Ovary (tissue), 7 donors: ENCODE measurements at regions not wholly inside any gene's neighbourhood (a gene's known extent, or its start where the extent isn't known, plus 50 kb on each side); places are given as distances from the start of the nearest gene placed in this dataset.

ENCODE experiments used
- DNase-seq, 5 donors: peaks; one replicate each; pipeline ENCODE4 v3.0.0-alpha.2; 2019 to 2020
- H3K27ac ChIP-seq, 2 donors: fragments of 200-600 bp; one replicate each; pipeline versions ENCODE4 v1.5.1 to v1.8.0; 2019 to 2022
- H3K27me3 ChIP-seq: fragments of 200-600 bp; one replicate; pipeline ENCODE4 v1.8.0; 2022
- H3K36me3 ChIP-seq: fragments of 200-600 bp; sonication (generic); one replicate; pipeline ENCODE4 v1.5.1; 2019
- H3K4me1 ChIP-seq: one replicate; pipeline ENCODE4 v1.8.1; 2013; ENCODE audit warnings: mild to moderate bottlenecking, moderate library complexity; ENCODE audit not compliant: insufficient read depth
- H3K4me3 ChIP-seq: fragments of 200-600 bp; sonication (generic); one replicate; pipeline ENCODE4 v1.5.1; 2017
- H3K9me3 ChIP-seq, 2 donors: fragments of 200-600 bp in 1 of 2; sonication (generic) in 1 of 2; one replicate each; pipeline versions ENCODE4 v1.5.1 to v1.8.1; 2013 to 2019; ENCODE audit warnings: mild to moderate bottlenecking in 1 of 2, moderate library complexity in 1 of 2
- CTCF ChIP-seq, 3 donors: fragments of 450-650 bp in 2 of 3; fragments of 200-600 bp in 1 of 3; IDR thresholded peaks; one replicate each; pipeline versions ENCODE4 v1.5.1 to v1.8.0; 2016 to 2022; ENCODE audit warnings: antibody characterized with exemption in 3 of 3, mild to moderate bottlenecking in 1 of 3
- EP300 ChIP-seq: sonication (generic); formaldehyde crosslinking; IDR thresholded peaks from one replicate; pipeline ENCODE4 v1.6.1; 2017; ENCODE audit warnings: antibody characterized with exemption
- POLR2A ChIP-seq: fragments of 450-650 bp; IDR thresholded peaks from one replicate; pipeline ENCODE4 v1.6.1; 2017; ENCODE audit warnings: antibody characterized with exemption, mild to moderate bottlenecking, moderate library complexity
- WGBS, 3 donors: extraction: QIAGEN DNeasy Blood & Tissue Kit in 1 of 3; methylation state at CpG; one replicate each; pipeline versions ENCODE4 v1.1.5 to v1.1.7; 2013 to 2017; 5-methylcytosine and 5-hydroxymethylcytosine counted together
- intact Hi-C, 4 donors: fragments of 100-400 bp; cut with DNase I; formaldehyde crosslinking; loops; one replicate each; pipeline versions ENCODE4 v1.11.0 to v1.15.1; 2022 to 2023
- donor health status: DM: no; HTN: no; CAD: no; lungs with moderate emphysema.
- donor health status: DM: no; HTN: no; CAD: no.
- donor health status: Bipolar disorder and iron deficiency.
- donor health status: DM: no; HTN: no; CAD: no.
- donor health status: DM: yes; HTN: yes; CAD: no.

- intact Hi-C loops: no loop called here
- Histone ChIP-seq H3K4me1 (no peaks in the 10 kb centered on the region), H3K9me3 (no peaks in the 10 kb centered on the region), H3K4me3 (no peak overlapping the region), H3K36me3 (no peaks in the 10 kb centered on the region), H3K27ac (no peak overlapping the region), H3K27me3 (no peaks in the 10 kb centered on the region)
- DNase-seq: no peak
- WGBS, 3 donors: 64 to 70% (median 66%) methylated on average over 14 of the region's 14 CpGs
- TF ChIP-seq POLR2A (no peak), EP300 (no peak), CTCF (IDR thresholded peaks at IDR 0.05) (no peak)
These were observed 167.1 kb downstream of the HAPSTR1 start for GRCh38 chr16:9258423-9259051.

- H3K4me1 ChIP-seq: no peaks in the 10 kb centered on the region
- whole genome bisulfite sequencing, 3 donors: 46 to 51% (median 48%) methylated on average over 7 of the region's 7 CpGs
- no peaks in the 10 kb centered on the region for H3K36me3 ChIP-seq
- no peak for DNase-seq
- H3K9me3 ChIP-seq: no peaks in the 10 kb centered on the region
- intact Hi-C loops: no loop called here
- no peak overlapping the region for H3K4me3 ChIP-seq
- no peak overlapping the region for H3K27ac ChIP-seq
- no peaks in the 10 kb centered on the region for H3K27me3 ChIP-seq
- TF ChIP-seq EP300: no peak
- TF ChIP-seq CTCF (IDR thresholded peaks at IDR 0.05): no peak
- TF ChIP-seq POLR2A: no peak
These were observed 168.6 kb downstream of the HAPSTR1 start for GRCh38 chr16:9259914-9260608.

- no peaks in the 10 kb centered on the region for H3K27me3 ChIP-seq
- DNase-seq: no peak
- no peaks in the 10 kb centered on the region for H3K36me3 ChIP-seq
- 15 to 18% (median 16%) methylated on average over 4 of the region's 4 CpGs for WGBS, 3 donors
- no peak overlapping the region for H3K4me3 ChIP-seq
- no peaks in the 10 kb centered on the region for H3K9me3 ChIP-seq
- intact Hi-C loops: no loop called here
- no peak overlapping the region for H3K27ac ChIP-seq
- TF ChIP-seq EP300: no peak
- TF ChIP-seq POLR2A: no peak
- no peak for TF ChIP-seq CTCF (IDR thresholded peaks at IDR 0.05)
- no peaks in the 10 kb centered on the region for H3K4me1 ChIP-seq
These were observed 169.2 kb downstream of the HAPSTR1 start for GRCh38 chr16:9260666-9261065.

- no peak for DNase-seq
- Histone ChIP-seq H3K4me1 (no peaks in the 10 kb centered on the region), H3K27me3 (no peaks in the 10 kb centered on the region), H3K4me3 (no peak overlapping the region), H3K27ac (no peak overlapping the region), H3K36me3 (no peaks in the 10 kb centered on the region), H3K9me3 (no peaks in the 10 kb centered on the region)
- intact Hi-C loops: no loop called here
- 68 to 76% (median 72%) methylated on average over 5 of the region's 5 CpGs for WGBS, 3 donors
- no peak for TF ChIP-seq POLR2A
- TF ChIP-seq CTCF (IDR thresholded peaks at IDR 0.05): no peak
- no peak for TF ChIP-seq EP300
These were observed 169.9 kb downstream of the HAPSTR1 start for GRCh38 chr16:9261376-9261775.
